Type B pancreatic cell (in vitro differentiated cells): ENCODE measurements at regions not wholly inside any gene's neighbourhood (a gene's known extent, or its start where the extent isn't known, plus 50 kb on each side); places are given as distances from the start of the nearest gene placed in this dataset.

Source experiments
- DNase-seq: peaks from one replicate; pipeline ENCODE4 v3.0.0; 2021; ENCODE audit warnings: mixed read lengths; ENCODE audit not compliant: unreplicated experiment; ENCODE audit errors: extremely low spot score
- H3K27ac Mint-ChIP-seq: 2 replicates; pipeline ENCODE4 v1.8.0; 2021; ENCODE audit warnings: mild to moderate bottlenecking, mixed read lengths
- H3K27me3 Mint-ChIP-seq: 2 replicates; pipeline ENCODE4 v1.8.0; 2021; ENCODE audit warnings: mixed read lengths
- H3K36me3 Mint-ChIP-seq: 2 replicates; pipeline ENCODE4 v1.8.0; 2021; ENCODE audit warnings: mixed read lengths
- H3K4me1 Mint-ChIP-seq: one replicate; pipeline ENCODE4 v1.8.0; 2021; ENCODE audit warnings: mixed read lengths; ENCODE audit not compliant: unreplicated experiment
- H3K4me3 Mint-ChIP-seq: 2 replicates; pipeline ENCODE4 v1.8.0; 2021; ENCODE audit warnings: mild to moderate bottlenecking, mixed read lengths
- H3K9me3 Mint-ChIP-seq: 2 replicates; pipeline ENCODE4 v1.8.0; 2021; ENCODE audit warnings: mixed read lengths
- CTCF ChIP-seq: fragments of 200-600 bp; sonication (generic); conservative IDR thresholded peaks from 2 replicates; pipeline ENCODE4 v1.5.0; 2021; ENCODE audit warnings: antibody characterized with exemption, mild to moderate bottlenecking

- peaks cover 7% of the 10 kb centered on the region for H3K4me1 Mint-ChIP-seq
- no peak for DNase-seq
- no peaks in the 10 kb centered on the region for H3K27me3 Mint-ChIP-seq
- no peak for TF ChIP-seq CTCF
- no peaks in the 10 kb centered on the region for H3K36me3 Mint-ChIP-seq
- H3K9me3 Mint-ChIP-seq, result no peaks in the 10 kb centered on the region
- H3K27ac Mint-ChIP-seq, result no peak overlapping the region
- no peak overlapping the region for H3K4me3 Mint-ChIP-seq
Observed at GRCh38 chr20:6882561-6883291, 115.2 kb downstream of the BMP2 start.

- H3K4me3 Mint-ChIP-seq, result no peak overlapping the region
Observed at GRCh38 chr20:6884114-6884513, 116.6 kb downstream of the BMP2 start.

GRCh38 chr20:6886065-6886729 lies 118.7 kb downstream of the BMP2 start:
- no peak overlapping the region for H3K27ac Mint-ChIP-seq

More at GRCh38 chr20:6884114-6884513, 116.6 kb downstream of the BMP2 start:
- H3K27ac Mint-ChIP-seq, result no peak overlapping the region
- no peak for TF ChIP-seq CTCF
- no peaks in the 10 kb centered on the region for H3K9me3 Mint-ChIP-seq
- no peaks in the 10 kb centered on the region for H3K27me3 Mint-ChIP-seq
- H3K36me3 Mint-ChIP-seq, result no peaks in the 10 kb centered on the region
- H3K4me1 Mint-ChIP-seq, result peaks cover 7% of the 10 kb centered on the region
- no peak for DNase-seq

GRCh38 chr20:6887966-6888365 lies 120.5 kb downstream of the BMP2 start:
- no peak overlapping the region for H3K4me3 Mint-ChIP-seq
- H3K4me1 Mint-ChIP-seq, result peaks cover 7% of the 10 kb centered on the region
- H3K27me3 Mint-ChIP-seq, result no peaks in the 10 kb centered on the region
- DNase-seq, result no peak
- H3K9me3 Mint-ChIP-seq, result no peaks in the 10 kb centered on the region
- no peak for TF ChIP-seq CTCF
- H3K27ac Mint-ChIP-seq, result no peak overlapping the region
- no peaks in the 10 kb centered on the region for H3K36me3 Mint-ChIP-seq

More at GRCh38 chr20:6886065-6886729, 118.7 kb downstream of the BMP2 start:
- no peak for TF ChIP-seq CTCF
- Mint-ChIP-seq H3K9me3 (no peaks in the 10 kb centered on the region), H3K27me3 (no peaks in the 10 kb centered on the region), H3K36me3 (no peaks in the 10 kb centered on the region), H3K4me1 (peaks cover 7% of the 10 kb centered on the region), H3K4me3 (no peak overlapping the region)
- no peak for DNase-seq

GRCh38 chr20:6888736-6889395 lies 121.4 kb downstream of the BMP2 start:
- H3K4me3 Mint-ChIP-seq, result no peak overlapping the region
- TF ChIP-seq CTCF, result no peak
- DNase-seq, result no peak

More at GRCh38 chr20:6888736-6889395, 121.4 kb downstream of the BMP2 start:
- H3K27ac Mint-ChIP-seq, result no peak overlapping the region
- no peaks in the 10 kb centered on the region for H3K9me3 Mint-ChIP-seq
- no peaks in the 10 kb centered on the region for H3K36me3 Mint-ChIP-seq
- H3K27me3 Mint-ChIP-seq, result no peaks in the 10 kb centered on the region
- H3K4me1 Mint-ChIP-seq, result peaks cover 7% of the 10 kb centered on the region
